ENCODE measurements at regions not wholly inside any gene's neighbourhood (a gene's known extent, or its start where the extent isn't known, plus 50 kb on each side); places are given as distances from the start of the nearest gene placed in this dataset.

DNA sequence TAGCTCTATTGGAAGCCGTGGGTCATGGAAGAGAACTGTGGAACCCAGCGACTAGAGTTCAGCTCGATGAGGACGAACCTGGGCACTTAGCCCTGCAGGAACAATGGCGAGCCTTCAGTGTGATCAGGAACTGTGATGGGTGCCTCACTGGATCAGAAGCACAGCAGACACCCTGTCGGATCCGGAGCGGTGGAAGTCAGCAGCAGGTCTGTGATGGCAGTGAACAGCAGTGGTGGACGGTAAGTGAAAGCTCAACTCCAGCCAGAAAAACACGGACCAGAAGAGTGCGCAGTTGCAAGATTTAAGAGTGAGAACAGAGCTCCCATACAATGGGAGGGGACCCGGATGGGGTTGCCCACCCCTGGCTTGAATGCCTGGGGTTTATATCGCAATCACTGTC, 282.2 kb downstream of the NSUN3 start:
- no peaks in the 10 kb centered on the region for H3K36me3 Mint-ChIP-seq (ENCODE audit: low read depth)
- peaks cover 8% of the 10 kb centered on the region for H3K9me3 Mint-ChIP-seq
- no peak for TF ChIP-seq CTCF (IDR thresholded peaks at IDR 0.05)
- no peaks in the 10 kb centered on the region; the same call in 1 of the 2 replicates for H3K27me3 Mint-ChIP-seq (ENCODE audit: insufficient read depth)
- H3K27ac Mint-ChIP-seq = no peak overlapping the region
- no peaks in the 10 kb centered on the region for H3K4me1 Mint-ChIP-seq (ENCODE audit: low read depth)
- no peak overlapping the region for H3K4me3 Mint-ChIP-seq
- no peak for DNase-seq

- H3K4me1 Mint-ChIP-seq (ENCODE audit: low read depth) = no peaks in the 10 kb centered on the region
- no peak for TF ChIP-seq CTCF (IDR thresholded peaks at IDR 0.05)
- H3K27me3 Mint-ChIP-seq (ENCODE audit: insufficient read depth) = no peaks in the 10 kb centered on the region
- no peak for DNase-seq
- no peak overlapping the region for H3K27ac Mint-ChIP-seq
- H3K36me3 Mint-ChIP-seq (ENCODE audit: low read depth) = no peaks in the 10 kb centered on the region
- peaks cover 8% of the 10 kb centered on the region for H3K9me3 Mint-ChIP-seq
- H3K4me3 Mint-ChIP-seq = no peak overlapping the region
These were observed 286.5 kb downstream of the NSUN3 start for GRCh38 chr3:94349310-94349878.

GRCh38 chr3:94356581-94356980, 293.7 kb downstream of the NSUN3 start:
- no peaks in the 10 kb centered on the region for H3K27me3 Mint-ChIP-seq (ENCODE audit: insufficient read depth)
- H3K36me3 Mint-ChIP-seq (ENCODE audit: low read depth) = no peaks in the 10 kb centered on the region
- TF ChIP-seq CTCF (IDR thresholded peaks at IDR 0.05) = no peak
- H3K4me1 Mint-ChIP-seq (ENCODE audit: low read depth) = no peaks in the 10 kb centered on the region
- H3K4me3 Mint-ChIP-seq = no peak overlapping the region
- no peaks in the 10 kb centered on the region for H3K9me3 Mint-ChIP-seq
- no peak for DNase-seq
- no peak overlapping the region for H3K27ac Mint-ChIP-seq

DNA sequence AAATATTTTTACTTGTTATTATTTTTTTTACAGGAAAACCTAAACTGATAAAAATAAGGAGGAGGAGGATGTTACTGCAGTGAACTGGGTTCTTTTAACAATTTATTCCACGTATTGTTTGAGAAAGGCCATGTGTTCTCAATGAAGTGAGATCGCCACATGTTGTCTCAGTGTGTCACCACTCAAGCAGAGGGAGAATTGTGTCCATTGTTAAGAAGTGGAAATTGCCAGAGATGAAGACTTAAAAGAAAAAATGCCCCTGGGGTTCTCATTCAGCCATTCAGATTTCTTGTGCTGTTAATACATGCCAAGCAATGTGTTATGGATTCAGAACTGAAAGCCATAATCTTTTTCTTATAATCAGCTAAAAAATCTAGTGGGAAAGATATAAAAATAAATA, 297.1 kb downstream of the NSUN3 start:
- H3K9me3 Mint-ChIP-seq = no peaks in the 10 kb centered on the region
- no peaks in the 10 kb centered on the region for H3K4me1 Mint-ChIP-seq (ENCODE audit: low read depth)
- no peaks in the 10 kb centered on the region for H3K36me3 Mint-ChIP-seq (ENCODE audit: low read depth)
- no peak for DNase-seq
- TF ChIP-seq CTCF (IDR thresholded peaks at IDR 0.05) = no peak
- H3K27ac Mint-ChIP-seq = no peak overlapping the region
- no peaks in the 10 kb centered on the region for H3K27me3 Mint-ChIP-seq (ENCODE audit: insufficient read depth)
- H3K4me3 Mint-ChIP-seq = no peak overlapping the region

- H3K27ac Mint-ChIP-seq = no peak overlapping the region
- no peaks in the 10 kb centered on the region for H3K27me3 Mint-ChIP-seq (ENCODE audit: insufficient read depth)
- no peaks in the 10 kb centered on the region for H3K36me3 Mint-ChIP-seq (ENCODE audit: low read depth)
- no peak for DNase-seq
- no peaks in the 10 kb centered on the region for H3K4me1 Mint-ChIP-seq (ENCODE audit: low read depth)
- TF ChIP-seq CTCF (IDR thresholded peaks at IDR 0.05) = no peak
- no peaks in the 10 kb centered on the region for H3K9me3 Mint-ChIP-seq
- H3K4me3 Mint-ChIP-seq = no peak overlapping the region
These were observed 298.1 kb downstream of the NSUN3 start for GRCh38 chr3:94360987-94361386.

- no peaks in the 10 kb centered on the region for H3K4me1 Mint-ChIP-seq (ENCODE audit: low read depth)
- H3K9me3 Mint-ChIP-seq = no peaks in the 10 kb centered on the region
- no peak overlapping the region for H3K27ac Mint-ChIP-seq
These were observed 299.5 kb downstream of the NSUN3 start for GRCh38 chr3:94362393-94362792.

More at GRCh38 chr3:94362393-94362792, 299.5 kb downstream of the NSUN3 start:
- no peaks in the 10 kb centered on the region for H3K27me3 Mint-ChIP-seq (ENCODE audit: insufficient read depth)
- H3K4me3 Mint-ChIP-seq = no peak overlapping the region
- TF ChIP-seq CTCF (IDR thresholded peaks at IDR 0.05) = no peak
- DNase-seq = no peak
- no peaks in the 10 kb centered on the region for H3K36me3 Mint-ChIP-seq (ENCODE audit: low read depth)

Data from HFFc6 (cell line).